ENCODE measurements at regions not wholly inside any gene's neighbourhood (a gene's known extent, or its start where the extent isn't known, plus 50 kb on each side); places are given as distances from the start of the nearest gene placed in this dataset.

- H3K4me3 ChIP-seq (replicated peaks in 1 of 2; ENCODE audit: low read depth in 1 of 2, low read length in 2 of 2), result no peak overlapping the region
- H2AFZ ChIP-seq (ENCODE audit: low read depth, low read length, poor library complexity, severe bottlenecking), result no peak overlapping the region
- H3K9me2 ChIP-seq (ENCODE audit: insufficient read depth), result no peaks in the 10 kb centered on the region
- BruUV-seq (replicated peaks), result no TSS peak
- ChIA-PET CTCF (interaction anchor here (1.4 kb wide), 1 partner anchor 48 kb away, joined by 3 read pairs; no protein-coding TSS in a partner anchor), RAD21 (ENCODE audit: low non-redundant PET in 1 of 2, low total read pairs in 2 of 2, uncharacterized antibody in 2 of 2, unreplicated experiment in 2 of 2) (no interaction called here), POLR2A (no interaction called here)
- H3K27ac ChIP-seq (ENCODE audit: low read depth, low read length), result no peak overlapping the region
- H3K4me2 ChIP-seq (ENCODE audit: low read length), result no peak overlapping the region
- H3K27me3 ChIP-seq (ENCODE audit: insufficient read depth, low read length), result no peaks in the 10 kb centered on the region
- TF ChIP-seq FOSL1 (IDR thresholded peaks at IDR 0.05; ENCODE audit: low read depth), result no peak
- no peak for TF ChIP-seq MAX (IDR thresholded peaks at IDR 0.05)
- no peak for TF ChIP-seq EZH2phosphoT487 (IDR thresholded peaks at IDR 0.05; ENCODE audit: borderline replicate concordance)
- TF ChIP-seq ZFX (IDR thresholded peaks at IDR 0.05), result no peak
- TF ChIP-seq POLR2AphosphoS5 (IDR thresholded peaks at IDR 0.05; ENCODE audit: low read depth, low read length), result no peak
- TF ChIP-seq SRF (IDR thresholded peaks at IDR 0.05; ENCODE audit: low read depth), result no peak
- no peak overlapping the region for H3K9ac ChIP-seq (ENCODE audit: low read length)
- H4K20me1 ChIP-seq (ENCODE audit: insufficient read depth), result no peaks in the 10 kb centered on the region
- H3K36me3 ChIP-seq (ENCODE audit: control insufficient read depth in 1 of 2, insufficient read depth in 2 of 2, low read length in 2 of 2), result no peaks in the 10 kb centered on the region
- DNase-seq (ENCODE audit: low read depth, low spot score) (no peak), ATAC-seq (no peak)
- 0 out of 4 replicates have a peak, but pooled peaks cover 0 to 5% of the 10 kb centered on the region in 2 experiments for H3K9me3 ChIP-seq (ENCODE audit: control insufficient read depth in 1 of 2, insufficient read depth in 1 of 2, low read depth in 1 of 2, low read length in 2 of 2)
- intact Hi-C loops (cut with micrococcal nuclease), result no loop called here
- peaks cover 0 to 4% of the 10 kb centered on the region in 2 experiments; a peak in 1 of 4 replicates for H3K4me1 ChIP-seq (ENCODE audit: control insufficient read depth in 1 of 2, insufficient read depth in 2 of 2, low read length in 2 of 2)
- no peaks in the 10 kb centered on the region for H3K79me2 ChIP-seq (ENCODE audit: insufficient read depth, low read length)
Measured at GRCh38 chr10:120998251-120998650, 147.1 kb downstream of the WDR11 start.

GRCh38 chr10:120998782-120999285, 147.7 kb downstream of the WDR11 start:
- RAD21 ChIA-PET (ENCODE audit: low non-redundant PET in 1 of 2, low total read pairs in 2 of 2, uncharacterized antibody in 2 of 2, unreplicated experiment in 2 of 2), result no interaction called here
- no peak for ATAC-seq

More at GRCh38 chr10:120998782-120999285, 147.7 kb downstream of the WDR11 start:
- Histone ChIP-seq H3K36me3 (ENCODE audit: control insufficient read depth in 1 of 2, insufficient read depth in 2 of 2, low read length in 2 of 2) (no peaks in the 10 kb centered on the region), H3K4me2 (ENCODE audit: low read length) (no peak overlapping the region), H4K20me1 (ENCODE audit: insufficient read depth) (no peaks in the 10 kb centered on the region), H3K9me2 (ENCODE audit: insufficient read depth) (no peaks in the 10 kb centered on the region), H3K4me3 (replicated peaks in 1 of 2; ENCODE audit: low read depth in 1 of 2, low read length in 2 of 2) (no peak overlapping the region), H3K27me3 (ENCODE audit: insufficient read depth, low read length) (no peaks in the 10 kb centered on the region), H3K9me3 (ENCODE audit: control insufficient read depth in 1 of 2, insufficient read depth in 1 of 2, low read depth in 1 of 2, low read length in 2 of 2) (0 out of 4 replicates have a peak, but pooled peaks cover 0 to 5% of the 10 kb centered on the region in 2 experiments), H3K9ac (ENCODE audit: low read length) (no peak overlapping the region), H3K4me1 (ENCODE audit: control insufficient read depth in 1 of 2, insufficient read depth in 2 of 2, low read length in 2 of 2) (peaks cover 0 to 4% of the 10 kb centered on the region in 2 experiments; a peak in 1 of 4 replicates), H3K79me2 (ENCODE audit: insufficient read depth, low read length) (no peaks in the 10 kb centered on the region), H2AFZ (ENCODE audit: low read depth, low read length, poor library complexity, severe bottlenecking) (no peak overlapping the region), H3K27ac (ENCODE audit: low read depth, low read length) (no peak overlapping the region)
- TF ChIP-seq CTCF (IDR thresholded peaks at IDR 0.05 in 2 of 3, conservative IDR thresholded peaks at IDR 0.05 in 1 of 3; ENCODE audit: borderline replicate concordance in 1 of 3, insufficient read depth in 1 of 3, low read depth in 2 of 3, low read length in 2 of 3) (no peak), ATF3 (IDR thresholded peaks at IDR 0.05) (no peak), SIN3A (IDR thresholded peaks at IDR 0.05; ENCODE audit: low read depth) (no peak), MAX (IDR thresholded peaks at IDR 0.05) (no peak), EZH2 (IDR thresholded peaks at IDR 0.05) (no peak), JUND (IDR thresholded peaks at IDR 0.05) (no peak), POLR2A (IDR thresholded peaks at IDR 0.05; ENCODE audit: borderline replicate concordance, extremely low read depth, insufficient read depth, insufficient read length) (no peak)
- CTCF ChIA-PET, result no interaction called here
- no TSS peak for BruUV-seq (replicated peaks)
- POLR2A ChIA-PET, result no interaction called here
- DNase-seq (ENCODE audit: low read depth, low spot score), result no peak
- intact Hi-C loops (cut with micrococcal nuclease), result no loop called here
